Gastrocnemius medialis (tissue), 4 donors: ENCODE measurements at regions not wholly inside any gene's neighbourhood (a gene's known extent, or its start where the extent isn't known, plus 50 kb on each side); places are given as distances from the start of the nearest gene placed in this dataset.

Source experiments
- POLR2A ChIP-seq, 2 donors: fragments of 450-650 bp; IDR thresholded peaks; one replicate each; pipeline ENCODE4 v1.6.1; 2017; ENCODE audit warnings: antibody characterized with exemption in 2 of 2, mild to moderate bottlenecking in 2 of 2, moderate library complexity in 2 of 2
- TF ChIP-seq, protein P1 (sequence below), 5 experiments: fragments of 450-650 bp in 3 of 5; fragments of 200-600 bp in 2 of 5; sonication (generic) in 2 of 5; IDR thresholded peaks in 4 of 5; conservative IDR thresholded peaks in 1 of 5; 1 replicate in 4 of 5; 2 replicates in 1 of 5; pipeline ENCODE4 v1.5.1; 2016 to 2019; ENCODE audit warnings: antibody characterized with exemption in 5 of 5, mild to moderate bottlenecking in 3 of 5, moderate library complexity in 3 of 5

DNA sequence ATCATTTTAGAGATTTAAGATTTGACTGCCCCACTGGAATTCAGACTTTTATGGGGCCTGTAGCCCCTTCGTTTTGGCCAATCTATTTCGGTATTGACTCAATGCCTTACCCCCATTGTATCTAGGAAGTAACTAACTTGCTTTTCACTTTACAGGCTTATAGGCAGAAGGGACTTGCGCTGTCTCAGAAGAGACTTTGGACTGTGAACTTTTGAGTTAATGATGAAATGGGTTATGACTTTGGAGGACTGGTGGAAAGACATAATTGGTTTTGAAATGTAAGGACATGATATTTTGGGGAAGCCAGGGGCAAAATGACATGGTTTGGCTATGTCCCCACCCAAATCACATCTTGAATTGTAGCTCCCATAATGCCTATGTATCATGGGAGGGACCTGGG, 463.0 kb upstream of the KLHL1 start:
- TF ChIP-seq, protein P1, sequence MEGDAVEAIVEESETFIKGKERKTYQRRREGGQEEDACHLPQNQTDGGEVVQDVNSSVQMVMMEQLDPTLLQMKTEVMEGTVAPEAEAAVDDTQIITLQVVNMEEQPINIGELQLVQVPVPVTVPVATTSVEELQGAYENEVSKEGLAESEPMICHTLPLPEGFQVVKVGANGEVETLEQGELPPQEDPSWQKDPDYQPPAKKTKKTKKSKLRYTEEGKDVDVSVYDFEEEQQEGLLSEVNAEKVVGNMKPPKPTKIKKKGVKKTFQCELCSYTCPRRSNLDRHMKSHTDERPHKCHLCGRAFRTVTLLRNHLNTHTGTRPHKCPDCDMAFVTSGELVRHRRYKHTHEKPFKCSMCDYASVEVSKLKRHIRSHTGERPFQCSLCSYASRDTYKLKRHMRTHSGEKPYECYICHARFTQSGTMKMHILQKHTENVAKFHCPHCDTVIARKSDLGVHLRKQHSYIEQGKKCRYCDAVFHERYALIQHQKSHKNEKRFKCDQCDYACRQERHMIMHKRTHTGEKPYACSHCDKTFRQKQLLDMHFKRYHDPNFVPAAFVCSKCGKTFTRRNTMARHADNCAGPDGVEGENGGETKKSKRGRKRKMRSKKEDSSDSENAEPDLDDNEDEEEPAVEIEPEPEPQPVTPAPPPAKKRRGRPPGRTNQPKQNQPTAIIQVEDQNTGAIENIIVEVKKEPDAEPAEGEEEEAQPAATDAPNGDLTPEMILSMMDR (IDR thresholded peaks at IDR 0.05 in 4 of 5, conservative IDR thresholded peaks at IDR 0.05 in 1 of 5), result no peak
- TF ChIP-seq POLR2A (IDR thresholded peaks at IDR 0.05), result no peak
